Mesothelial cell of epicardium (in vitro differentiated cells): ENCODE measurements at regions not wholly inside any gene's neighbourhood (a gene's known extent, or its start where the extent isn't known, plus 50 kb on each side); places are given as distances from the start of the nearest gene placed in this dataset.
A peak's percentile ranks its signal among the peaks of the same experiment; 100 is the strongest.

Experiments used
- DNase-seq, 2 experiments: peaks; one replicate each; pipeline ENCODE4 v3.0.0; 2021; ENCODE audit warnings: low spot score in 2 of 2; ENCODE audit not compliant: unreplicated experiment in 2 of 2
- H3K27ac Mint-ChIP-seq: 2 replicates; pipeline ENCODE4 v1.8.0; 2021; ENCODE audit warnings: mixed read lengths
- H3K27me3 Mint-ChIP-seq: 2 replicates; pipeline ENCODE4 v1.8.0; 2021; ENCODE audit warnings: low read depth, mixed read lengths
- H3K36me3 Mint-ChIP-seq: 2 replicates; pipeline ENCODE4 v1.8.0; 2021; ENCODE audit warnings: mixed read lengths
- H3K4me1 Mint-ChIP-seq: 2 replicates; pipeline ENCODE4 v1.8.0; 2021; ENCODE audit warnings: mixed read lengths
- H3K4me3 Mint-ChIP-seq: 2 replicates; pipeline ENCODE4 v1.8.0; 2021; ENCODE audit warnings: mild to moderate bottlenecking, moderate library complexity, mixed read lengths
- H3K9me3 Mint-ChIP-seq: 2 replicates; pipeline ENCODE4 v1.8.0; 2021; ENCODE audit warnings: mixed read lengths
- TF ChIP-seq, protein P1 (sequence below): fragments of 200-600 bp; sonication (generic); IDR thresholded peaks from one replicate; pipeline ENCODE4 v1.5.0; 2021; ENCODE audit warnings: antibody characterized with exemption; ENCODE audit not compliant: unreplicated experiment

DNA sequence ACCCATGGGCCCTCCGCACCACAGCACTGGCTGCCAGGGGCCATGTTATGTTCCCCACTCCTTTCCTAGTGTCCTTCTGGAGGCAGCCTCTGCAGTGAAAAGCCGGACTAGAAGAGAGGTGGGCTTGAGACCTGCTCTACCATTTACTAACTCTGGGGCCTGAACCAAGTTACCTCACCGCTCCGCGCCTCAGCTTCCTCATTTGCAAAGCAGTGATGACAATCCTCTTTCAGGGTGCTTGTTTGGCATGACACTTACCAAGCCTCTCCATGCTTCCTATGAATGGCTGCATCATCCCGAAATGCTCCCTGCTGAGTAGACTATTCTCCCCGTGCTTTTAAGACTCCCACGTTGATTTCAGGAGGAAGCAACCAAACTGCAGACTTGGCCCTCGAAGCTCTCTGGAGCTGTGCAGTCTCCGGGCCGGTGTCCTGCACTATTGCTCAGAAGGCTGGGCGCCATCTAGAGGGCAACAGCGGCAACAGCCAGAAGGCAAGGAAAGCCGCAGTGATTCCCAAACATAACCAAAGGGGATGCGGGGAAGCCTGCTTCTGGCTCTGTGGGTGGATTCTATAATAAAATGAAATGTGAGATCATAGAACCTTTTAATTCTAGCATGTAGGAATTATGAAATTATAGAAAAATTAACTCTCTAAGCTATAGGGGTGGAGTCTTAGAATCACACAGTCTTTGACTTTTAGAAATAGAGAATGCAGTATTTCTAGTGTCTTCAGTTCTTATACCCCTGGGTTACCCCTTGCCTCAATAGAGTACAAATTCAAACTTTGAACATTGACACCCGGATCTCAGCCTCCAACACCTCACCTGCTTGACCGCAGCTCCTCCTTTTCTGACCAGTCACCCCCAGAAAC, 599.8 kb upstream of the BRINP1 start:
- H3K27me3 Mint-ChIP-seq: peaks cover 5% of the 10 kb centered on the region
- no peak overlapping the region for H3K27ac Mint-ChIP-seq
- peak; percentile 59 to 85 for DNase-seq
- TF ChIP-seq, protein P1, sequence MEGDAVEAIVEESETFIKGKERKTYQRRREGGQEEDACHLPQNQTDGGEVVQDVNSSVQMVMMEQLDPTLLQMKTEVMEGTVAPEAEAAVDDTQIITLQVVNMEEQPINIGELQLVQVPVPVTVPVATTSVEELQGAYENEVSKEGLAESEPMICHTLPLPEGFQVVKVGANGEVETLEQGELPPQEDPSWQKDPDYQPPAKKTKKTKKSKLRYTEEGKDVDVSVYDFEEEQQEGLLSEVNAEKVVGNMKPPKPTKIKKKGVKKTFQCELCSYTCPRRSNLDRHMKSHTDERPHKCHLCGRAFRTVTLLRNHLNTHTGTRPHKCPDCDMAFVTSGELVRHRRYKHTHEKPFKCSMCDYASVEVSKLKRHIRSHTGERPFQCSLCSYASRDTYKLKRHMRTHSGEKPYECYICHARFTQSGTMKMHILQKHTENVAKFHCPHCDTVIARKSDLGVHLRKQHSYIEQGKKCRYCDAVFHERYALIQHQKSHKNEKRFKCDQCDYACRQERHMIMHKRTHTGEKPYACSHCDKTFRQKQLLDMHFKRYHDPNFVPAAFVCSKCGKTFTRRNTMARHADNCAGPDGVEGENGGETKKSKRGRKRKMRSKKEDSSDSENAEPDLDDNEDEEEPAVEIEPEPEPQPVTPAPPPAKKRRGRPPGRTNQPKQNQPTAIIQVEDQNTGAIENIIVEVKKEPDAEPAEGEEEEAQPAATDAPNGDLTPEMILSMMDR: peak; percentile 70
- no peaks in the 10 kb centered on the region for H3K36me3 Mint-ChIP-seq
- no peak overlapping the region for H3K4me3 Mint-ChIP-seq
- H3K9me3 Mint-ChIP-seq: no peaks in the 10 kb centered on the region
- H3K4me1 Mint-ChIP-seq: peaks cover 14% of the 10 kb centered on the region

DNA sequence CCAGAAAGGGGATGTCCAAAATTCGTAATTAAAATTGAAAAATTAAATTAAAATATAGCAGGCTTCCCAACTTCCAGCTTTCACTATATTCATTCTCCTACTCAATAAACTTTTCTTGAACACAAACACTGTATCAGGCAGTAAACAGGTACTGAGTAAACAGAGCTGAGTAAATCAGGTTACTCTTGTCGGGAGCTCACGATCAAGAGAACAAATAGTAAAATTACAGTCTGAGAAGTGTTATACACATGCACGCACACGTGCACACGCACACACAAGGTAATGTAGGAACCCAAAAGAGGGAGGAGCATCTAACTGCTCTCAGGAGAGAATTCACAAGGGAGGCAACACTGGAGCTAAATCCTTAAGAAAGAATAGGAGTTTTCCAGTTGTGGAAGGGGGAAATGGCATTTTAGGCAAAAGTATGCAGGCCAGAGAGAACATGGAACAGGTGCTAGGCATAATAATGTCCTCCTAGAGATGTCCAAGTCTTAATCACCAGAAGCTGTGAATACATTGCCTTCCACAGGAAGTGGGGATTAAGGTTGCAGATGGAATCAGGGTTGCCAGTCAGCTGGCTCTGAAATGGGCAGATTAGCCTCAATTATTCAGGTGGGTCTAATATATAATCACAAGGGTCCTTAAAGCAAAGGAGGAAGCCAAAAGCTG, 598.8 kb upstream of the BRINP1 start:
- H3K27me3 Mint-ChIP-seq: peaks cover 2% of the 10 kb centered on the region
- H3K9me3 Mint-ChIP-seq: no peaks in the 10 kb centered on the region
- DNase-seq: no peak
- H3K4me3 Mint-ChIP-seq: no peak overlapping the region
- H3K36me3 Mint-ChIP-seq: no peaks in the 10 kb centered on the region
- TF ChIP-seq, protein P1: no peak
- peaks cover 24% of the 10 kb centered on the region for H3K4me1 Mint-ChIP-seq
- H3K27ac Mint-ChIP-seq: no peak overlapping the region

DNA sequence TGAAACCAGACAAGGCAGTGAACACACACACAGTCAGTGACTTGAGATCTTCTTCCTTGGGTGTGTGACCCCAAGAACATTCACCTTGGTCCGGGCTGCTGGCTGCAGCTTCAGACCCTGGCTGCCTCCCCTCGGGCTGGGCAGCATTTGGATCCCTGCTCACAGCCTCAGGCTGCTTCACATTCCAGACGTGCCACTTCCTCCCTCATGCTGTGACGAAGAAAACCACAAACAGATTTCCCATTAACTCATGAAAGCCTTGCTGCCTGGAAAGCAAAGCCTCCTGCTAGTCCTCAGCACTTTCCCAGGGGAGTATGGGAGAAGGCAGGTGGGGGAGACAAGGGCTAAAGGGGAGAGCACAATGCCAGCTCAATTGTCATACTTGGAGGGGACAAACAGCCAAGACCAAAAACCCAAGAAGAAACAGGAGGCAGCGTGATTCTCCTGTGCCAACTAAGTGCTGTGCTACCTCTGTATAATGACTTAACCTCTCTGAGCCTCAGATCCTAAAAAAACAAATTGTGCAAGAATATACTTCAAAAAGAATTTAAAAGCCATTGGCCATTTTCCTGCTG, 594.6 kb upstream of the BRINP1 start:
- Mint-ChIP-seq H3K9me3 (no peaks in the 10 kb centered on the region), H3K27ac (peak overlapping the region; percentile 96), H3K4me1 (peaks cover 29% of the 10 kb centered on the region), H3K4me3 (no peak overlapping the region), H3K36me3 (no peaks in the 10 kb centered on the region), H3K27me3 (no peaks in the 10 kb centered on the region)
- DNase-seq: peak; percentile 32 to 68
- TF ChIP-seq, protein P1: no peak

DNA sequence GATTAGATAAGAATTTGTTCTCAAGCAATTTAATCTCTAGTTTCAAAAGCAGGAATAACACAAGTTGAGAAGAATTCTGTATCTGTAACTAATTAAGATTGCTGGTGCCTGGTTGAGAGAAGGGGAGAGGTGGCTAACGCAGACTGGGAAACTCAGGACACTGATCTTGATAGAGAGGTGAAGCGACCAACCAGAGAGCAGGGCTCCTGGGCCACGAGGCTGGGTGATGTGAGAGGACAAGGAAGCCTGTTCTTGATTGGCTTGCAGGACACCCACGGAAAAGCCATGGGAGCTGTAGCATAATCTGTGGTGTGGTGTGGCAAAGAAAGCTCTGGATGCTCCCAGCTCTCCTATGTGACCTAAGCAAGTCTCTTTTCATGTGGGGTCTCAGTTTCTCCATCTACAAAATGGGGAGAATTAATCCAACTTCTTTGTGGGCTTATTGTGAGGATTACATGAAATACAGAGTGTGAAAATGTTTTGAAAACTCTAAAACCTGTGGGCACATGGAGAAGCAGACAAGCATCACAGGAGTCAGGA, 594.1 kb upstream of the BRINP1 start:
- Mint-ChIP-seq H3K27ac (peak overlapping the region; percentile 96), H3K27me3 (no peaks in the 10 kb centered on the region), H3K36me3 (no peaks in the 10 kb centered on the region), H3K4me1 (peaks cover 27% of the 10 kb centered on the region), H3K9me3 (no peaks in the 10 kb centered on the region), H3K4me3 (no peak overlapping the region)
- TF ChIP-seq, protein P1: no peak
- no peak for DNase-seq

DNA sequence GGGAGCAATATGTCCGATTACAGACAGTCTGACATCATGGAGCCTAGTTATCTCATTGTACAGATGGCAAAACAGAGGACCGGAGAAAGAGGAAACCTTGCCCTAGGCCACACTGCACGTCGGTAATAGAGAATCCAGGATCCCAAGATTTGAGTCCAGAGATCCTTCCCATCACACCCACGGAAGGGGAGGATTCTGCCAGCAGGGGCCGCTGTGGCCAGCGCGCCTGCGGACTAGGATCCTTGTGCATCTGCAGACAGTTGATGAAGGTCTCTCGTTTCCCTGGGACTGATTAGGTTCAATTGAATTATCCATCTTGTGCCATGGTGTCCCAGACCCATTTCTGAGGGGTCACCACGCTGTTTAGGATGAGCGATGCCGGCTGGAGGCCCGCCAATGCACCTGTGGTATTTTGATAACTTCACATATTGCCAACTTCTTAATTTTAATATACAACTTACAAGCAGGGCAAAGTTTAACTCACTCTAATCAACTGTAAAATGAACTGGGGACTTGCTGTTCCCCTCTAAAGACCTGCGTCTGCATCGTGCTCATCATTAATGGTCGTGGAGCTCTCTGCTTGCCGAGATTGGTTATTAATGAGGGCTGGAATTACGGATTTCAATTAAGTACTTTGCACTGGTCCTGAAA, 592.7 kb upstream of the BRINP1 start:
- Mint-ChIP-seq H3K4me1 (peaks cover 25% of the 10 kb centered on the region), H3K9me3 (no peaks in the 10 kb centered on the region), H3K36me3 (no peaks in the 10 kb centered on the region), H3K27ac (peak overlapping the region; percentile 55), H3K27me3 (no peaks in the 10 kb centered on the region), H3K4me3 (no peak overlapping the region)
- peak in 1 of 2 experiments; percentile 49 for DNase-seq
- TF ChIP-seq, protein P1: peak; percentile 45
